GOT3 (cell line): ENCODE measurements at regions not wholly inside any gene's neighbourhood (a gene's known extent, or its start where the extent isn't known, plus 50 kb on each side); places are given as distances from the start of the nearest gene placed in this dataset.

Experiments used
- DNase-seq: peaks from one replicate; lab custom pipeline; 2025; ENCODE audit warnings: mixed read lengths; lab: John Stamatoyannopoulos, UW

DNA sequence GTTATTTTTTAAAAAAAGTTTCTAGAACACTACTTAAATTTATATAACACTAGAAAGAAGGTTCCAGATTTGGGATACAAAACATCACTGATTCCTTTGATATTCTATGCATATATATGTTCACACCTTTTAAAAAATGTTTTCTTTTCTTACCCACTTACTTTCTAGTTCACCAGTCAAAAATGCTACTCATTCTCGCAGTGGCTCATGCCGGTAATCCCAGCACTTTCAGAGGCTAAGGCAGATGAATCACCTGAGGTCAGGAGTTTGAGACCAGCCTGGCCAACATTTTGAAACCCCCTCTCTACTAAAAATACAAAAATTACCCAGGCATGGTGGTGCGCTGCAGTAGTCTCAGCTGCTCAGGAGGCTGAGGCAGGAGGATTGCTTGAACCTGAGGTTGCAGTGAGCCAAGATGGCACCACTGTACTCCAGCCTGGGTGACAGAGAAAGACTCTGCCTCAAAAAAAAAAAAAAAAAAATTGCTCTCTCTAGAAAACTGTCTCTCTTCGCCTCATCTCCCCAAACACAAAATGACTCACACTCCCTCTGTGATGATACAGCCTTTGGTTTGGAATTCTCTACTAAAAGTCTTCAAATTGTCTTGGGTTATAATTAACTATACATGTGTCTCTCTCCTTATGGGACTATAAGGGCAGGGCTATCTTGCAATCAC is 52.6 kb upstream of the TGFBR2 start:
- no peak for DNase-seq

DNA sequence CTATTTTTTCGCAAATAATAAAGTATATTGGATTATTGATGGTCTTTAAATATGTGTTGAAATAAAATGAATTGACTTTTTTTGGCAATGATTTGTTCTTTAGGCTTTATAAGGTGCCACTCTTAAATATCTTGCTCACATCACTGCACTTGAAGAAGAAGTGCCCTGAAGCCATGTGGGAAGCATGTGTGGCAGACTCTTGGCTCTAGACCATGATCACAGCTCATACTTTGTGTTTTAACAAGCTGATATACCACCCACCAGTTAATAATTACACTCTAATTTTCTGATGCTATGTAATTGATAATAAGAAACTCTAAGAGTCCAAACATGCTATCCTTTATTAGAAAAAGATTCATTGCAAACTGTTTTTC is 52.1 kb upstream of the TGFBR2 start:
- DNase-seq = no peak

DNA sequence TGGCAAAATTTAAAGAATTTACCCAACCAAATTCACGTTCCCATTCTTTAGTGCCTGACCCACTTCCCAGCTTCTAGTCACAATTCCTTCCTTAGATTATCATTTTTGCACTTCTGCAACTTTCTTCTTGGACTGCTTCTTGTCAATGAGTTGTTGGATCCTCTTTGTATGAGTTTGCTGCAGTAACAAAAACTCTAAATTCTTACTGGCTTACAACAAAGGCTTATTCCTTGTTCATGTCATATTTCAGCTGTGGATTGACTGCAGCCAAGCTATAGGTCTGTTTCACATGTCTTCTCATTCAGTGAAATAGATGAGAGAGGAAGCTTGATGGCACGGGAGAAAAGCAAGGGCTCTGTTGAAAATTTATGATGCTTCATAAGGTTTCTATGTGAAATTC is 50.4 kb upstream of the TGFBR2 start:
- DNase-seq = no peak
